ENCODE measurements at regions not wholly inside any gene's neighbourhood (a gene's known extent, or its start where the extent isn't known, plus 50 kb on each side); places are given as distances from the start of the nearest gene placed in this dataset.
"Not testable (repeated sequence)": the region's sequence is repeated elsewhere in the genome, so short reads cannot be mapped to it uniquely, and the experiment has no call there.

GRCh38 chr6:170098428-170099170 is 192.3 kb downstream of the DLL1 start:
- no peak for DNase-seq (ENCODE audit: low read depth in 2 of 2)

GRCh38 chr6:170097505-170098427 is 193.1 kb downstream of the DLL1 start:
- no peak for DNase-seq (ENCODE audit: low read depth in 2 of 2)

- no peak for DNase-seq (ENCODE audit: low read depth in 2 of 2)
These were observed 193.9 kb downstream of the DLL1 start for GRCh38 chr6:170096803-170097504.

DNA sequence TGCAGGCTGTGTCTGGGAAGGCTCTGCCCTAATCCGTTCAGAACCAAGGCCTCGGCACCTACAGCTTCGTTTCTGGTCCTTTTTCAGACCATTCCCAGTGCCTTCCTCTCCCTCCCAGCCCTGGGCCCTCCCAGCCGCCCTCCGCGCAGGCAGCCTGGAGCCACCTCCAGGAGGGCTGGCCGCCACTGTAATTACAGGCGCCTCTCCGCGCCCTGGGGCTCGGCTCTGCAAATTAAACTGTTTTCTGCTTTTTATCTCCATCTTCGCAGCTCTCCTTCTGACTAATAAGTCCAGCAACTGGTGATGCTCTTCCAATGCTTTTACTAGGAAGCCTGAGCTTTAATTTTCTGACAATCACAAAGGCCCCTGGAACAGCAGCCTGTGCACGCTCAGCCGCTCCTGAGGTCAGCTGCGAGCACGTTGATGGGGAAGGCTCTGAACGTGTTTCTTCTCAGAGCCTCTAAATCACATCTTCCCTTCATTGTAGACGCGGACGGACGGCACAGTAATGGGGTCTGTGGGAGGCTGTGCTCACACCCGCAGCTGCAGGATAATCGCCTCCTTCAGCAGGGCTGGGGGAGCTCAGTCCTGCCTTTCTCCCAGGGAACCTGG is 194.6 kb downstream of the DLL1 start:
- no peak for DNase-seq (ENCODE audit: low read depth in 2 of 2)

GRCh38 chr6:170095273-170095981 is 195.5 kb downstream of the DLL1 start:
- no peak for DNase-seq (ENCODE audit: low read depth in 2 of 2)

DNA sequence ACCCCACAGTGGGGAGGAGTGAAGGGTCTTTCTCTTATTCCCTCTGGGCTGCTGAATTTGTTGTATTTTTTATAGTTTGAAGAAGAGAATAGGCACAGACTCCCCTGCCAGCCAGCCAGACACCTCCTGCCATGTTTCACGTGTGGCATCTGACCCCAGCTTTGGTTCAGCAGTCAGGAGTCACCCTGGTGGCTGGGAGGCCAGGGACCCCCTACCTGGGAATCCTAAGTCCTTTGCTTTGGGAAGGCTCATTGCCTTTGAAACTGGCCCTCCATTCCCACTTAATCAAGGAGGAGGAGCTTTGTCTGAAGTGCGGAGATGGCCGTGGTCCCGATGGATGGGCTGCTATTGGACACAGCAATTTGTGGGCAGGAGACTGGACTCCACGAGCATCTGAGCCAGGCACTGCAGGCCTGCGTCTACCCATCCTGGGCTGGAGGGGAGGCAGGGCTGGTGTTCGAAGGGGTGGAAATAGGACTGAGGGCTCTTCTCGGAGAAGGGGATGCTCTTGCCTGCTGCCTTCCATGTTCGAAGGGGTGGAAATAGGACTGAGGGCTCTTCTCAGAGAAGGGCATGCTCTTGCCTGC is 196.1 kb downstream of the DLL1 start:
- DNase-seq (ENCODE audit: low read depth in 2 of 2): no peak

DNA sequence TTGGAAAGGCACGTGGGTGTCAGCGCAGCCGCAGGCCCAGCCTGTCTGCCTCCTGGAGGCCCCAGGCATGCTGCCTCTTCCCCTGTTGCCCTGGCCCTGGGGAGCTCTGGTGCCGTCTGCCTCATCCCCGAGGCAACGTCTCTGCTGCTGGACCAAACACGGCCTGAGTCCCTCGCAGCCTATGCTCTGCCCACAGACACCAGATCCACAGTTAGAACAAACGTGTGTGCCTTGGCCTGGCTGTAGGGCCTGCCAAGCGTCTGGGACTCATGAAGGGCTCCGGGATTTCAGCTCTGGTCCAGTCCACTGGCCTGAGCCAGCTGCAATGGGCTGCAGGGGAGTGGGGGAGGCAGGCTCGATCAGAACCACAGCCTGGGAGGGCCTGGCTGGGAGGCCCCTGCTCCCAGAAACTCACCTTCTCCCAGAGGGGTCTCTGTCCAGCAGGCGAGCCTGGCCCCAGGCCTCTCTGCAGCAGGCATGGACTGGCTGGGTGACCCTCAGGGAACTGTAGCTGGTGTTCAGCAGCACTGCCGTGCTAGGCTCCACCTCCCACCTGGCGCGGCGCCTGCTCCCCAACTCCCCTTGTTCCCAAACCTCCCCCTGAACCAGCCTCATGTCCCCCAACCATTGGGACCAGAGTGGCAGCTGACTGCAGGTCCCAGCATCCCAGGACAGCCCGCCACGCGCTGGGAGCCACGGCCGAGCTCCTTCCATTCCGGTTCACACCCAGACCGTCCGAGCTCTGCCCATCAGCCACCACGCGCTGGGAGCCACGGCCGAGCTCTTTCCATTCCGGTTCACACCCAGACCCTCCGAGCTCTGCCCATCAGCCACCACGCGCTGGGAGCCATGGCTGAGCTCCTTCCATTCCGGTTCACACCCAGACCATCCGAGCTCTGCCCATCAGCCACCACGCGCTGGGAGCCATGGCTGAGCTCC is 197.0 kb downstream of the DLL1 start:
- DNase-seq (ENCODE audit: low read depth in 2 of 2): no peak

DNA sequence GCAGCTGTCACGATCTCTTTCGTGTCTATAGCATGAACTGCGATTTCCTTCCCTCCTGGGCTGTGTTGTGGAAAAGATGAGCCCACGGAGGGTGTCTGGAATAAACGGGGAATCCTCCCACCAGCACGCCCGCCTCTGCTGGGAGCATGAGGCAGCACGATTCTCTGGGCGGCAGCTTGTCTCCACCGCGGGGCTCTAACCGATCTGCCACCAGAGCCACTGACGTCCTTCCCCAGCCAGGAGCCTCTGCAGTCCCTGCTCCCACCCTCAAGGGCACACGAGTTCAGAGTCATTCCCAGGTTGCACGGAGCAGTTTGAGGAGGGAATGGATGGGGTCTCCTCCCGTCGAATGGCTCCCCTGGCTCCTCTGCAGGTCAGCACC is 197.6 kb downstream of the DLL1 start:
- DNase-seq (ENCODE audit: low read depth in 2 of 2): no peak

- DNase-seq (ENCODE audit: low read depth in 2 of 2): no peak
These were observed 198.1 kb downstream of the DLL1 start for GRCh38 chr6:170092826-170093225.

GRCh38 chr6:170091639-170092579 is 199.0 kb downstream of the DLL1 start:
- DNase-seq (ENCODE audit: low read depth in 2 of 2): no peak

DNA sequence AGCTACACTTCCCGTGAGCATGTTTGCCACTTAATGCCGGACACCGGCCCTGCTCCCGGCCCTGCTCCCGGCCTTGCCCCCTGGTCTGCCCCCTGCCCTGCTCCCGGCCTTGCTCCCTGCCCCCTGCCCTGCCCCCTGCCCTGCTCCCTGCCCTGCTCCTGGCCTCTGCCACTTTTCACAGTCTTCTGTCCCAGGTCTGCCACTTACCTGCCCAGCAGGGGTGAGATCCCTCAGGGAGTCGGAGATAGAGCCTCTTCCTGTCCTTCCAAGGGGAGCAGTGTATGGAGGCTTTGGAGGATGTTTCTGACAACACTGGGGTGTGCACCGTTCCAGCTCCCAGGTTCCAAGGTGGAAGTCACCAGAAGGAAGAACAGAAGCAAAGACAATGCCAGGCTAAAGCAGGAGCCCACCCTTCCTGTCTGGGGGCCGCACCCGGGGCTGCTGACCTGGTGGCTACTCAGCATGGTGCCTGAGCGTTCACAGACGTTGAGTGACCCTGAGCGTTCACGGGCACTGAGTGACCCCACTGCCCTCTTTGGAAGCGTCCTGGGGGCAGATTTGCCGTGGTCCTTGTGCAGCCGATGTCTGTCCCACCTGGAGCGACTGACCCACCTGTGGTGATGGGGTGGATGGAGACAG is 199.8 kb downstream of the DLL1 start:
- DNase-seq (ENCODE audit: low read depth in 2 of 2): no peak

GRCh38 chr6:170090561-170090960 is 200.3 kb downstream of the DLL1 start:
- no peak for DNase-seq (ENCODE audit: low read depth in 2 of 2)

GRCh38 chr6:170089963-170090362 is 200.9 kb downstream of the DLL1 start:
- DNase-seq (ENCODE audit: low read depth in 2 of 2): no peak

- no peak for DNase-seq (ENCODE audit: low read depth in 2 of 2)
These were observed 202.3 kb downstream of the DLL1 start for GRCh38 chr6:170088582-170088955.

GRCh38 chr6:170087941-170088581 is 202.8 kb downstream of the DLL1 start:
- DNase-seq (ENCODE audit: low read depth in 2 of 2): peak in 1 of 2 donors; percentile 33

DNA sequence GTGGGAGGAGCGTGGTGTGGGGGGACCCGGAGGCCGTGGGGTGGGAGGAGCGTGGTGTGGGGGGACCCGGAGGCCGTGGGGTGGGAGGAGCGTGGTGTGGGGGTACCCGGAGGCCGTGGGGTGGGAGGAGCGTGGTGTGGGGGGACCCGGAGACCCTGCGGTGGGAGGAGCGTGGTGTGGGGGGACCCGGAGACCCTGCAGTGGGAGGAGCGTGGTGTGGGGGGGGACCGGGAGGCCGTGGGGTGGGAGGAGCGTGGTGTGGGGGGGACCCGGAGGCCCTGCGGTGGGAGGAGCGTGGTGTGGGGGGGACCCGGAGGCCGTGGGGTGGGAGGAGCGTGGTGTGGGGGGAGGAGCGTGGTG is 203.5 kb downstream of the DLL1 start:
- DNase-seq (ENCODE audit: low read depth in 2 of 2): not testable (repeated sequence)

- DNase-seq (ENCODE audit: low read depth in 2 of 2): no peak
These were observed 204.0 kb downstream of the DLL1 start for GRCh38 chr6:170086639-170087420.
